Natural killer cell (primary cell): ENCODE measurements at regions not wholly inside any gene's neighbourhood (a gene's known extent, or its start where the extent isn't known, plus 50 kb on each side); places are given as distances from the start of the nearest gene placed in this dataset.

Source experiments
- ATAC-seq, 3 donors: fragments of 150-1000 bp in 2 of 3; fragments of 200-7000 bp in 1 of 3; cut with Tn5 transposase; 1 replicate in 1 of 3; 2 replicates in 2 of 3; pipeline ENCODE4 v1.10.0; 2021; ENCODE audit warnings: mild to moderate bottlenecking in 2 of 3, moderate library complexity in 2 of 3
- DNase-seq, 2 donors: peaks; one replicate each; pipeline versions ENCODE4 v3.0.0 to v3.0.0-alpha.2; 2013 to 2021; ENCODE audit warnings: mixed read lengths in 1 of 2
- H3K27ac ChIP-seq: one replicate; pipeline ENCODE4 v1.5.1; 2013; ENCODE audit warnings: mild to moderate bottlenecking, low read length
- H3K27me3 ChIP-seq: one replicate; pipeline ENCODE4 v1.6.1; 2013; ENCODE audit warnings: low read length; ENCODE audit not compliant: control insufficient read depth, insufficient read depth
- H3K36me3 ChIP-seq: one replicate; pipeline ENCODE4 v1.6.1; 2013; ENCODE audit warnings: low read length; ENCODE audit not compliant: control insufficient read depth, insufficient read depth
- H3K4me1 ChIP-seq: one replicate; pipeline ENCODE4 v1.6.1; 2013; ENCODE audit warnings: low read length; ENCODE audit not compliant: control insufficient read depth, insufficient read depth
- H3K4me3 ChIP-seq: one replicate; pipeline ENCODE4 v1.5.1; 2013; ENCODE audit warnings: low read length
- H3K9me3 ChIP-seq: one replicate; pipeline ENCODE4 v1.6.1; 2013; ENCODE audit warnings: low read length; ENCODE audit not compliant: control insufficient read depth, insufficient read depth
- H3K27ac Mint-ChIP-seq, 2 donors: one replicate each; pipeline ENCODE4 v1.8.0; 2022; ENCODE audit warnings: mild to moderate bottlenecking in 2 of 2, mixed read lengths in 2 of 2, moderate library complexity in 1 of 2
- H3K27me3 Mint-ChIP-seq, 2 donors: one replicate each; pipeline ENCODE4 v1.8.0; 2022; ENCODE audit warnings: low read depth in 2 of 2, mixed read lengths in 2 of 2
- H3K36me3 Mint-ChIP-seq: one replicate; pipeline ENCODE4 v1.8.0; 2022; ENCODE audit warnings: mixed read lengths
- H3K4me1 Mint-ChIP-seq, 2 donors: one replicate each; pipeline ENCODE4 v1.8.0; 2022; ENCODE audit warnings: mixed read lengths in 2 of 2
- H3K4me3 Mint-ChIP-seq: one replicate; pipeline ENCODE4 v1.8.0; 2022; ENCODE audit warnings: mild to moderate bottlenecking, moderate library complexity, mixed read lengths
- H3K9me3 Mint-ChIP-seq, 2 donors: one replicate each; pipeline ENCODE4 v1.8.0; 2022; ENCODE audit warnings: mixed read lengths in 2 of 2
- WGBS: methylation state at CpG from one replicate; pipeline ENCODE4 v1.1.7; 2013; ENCODE audit warnings: missing lambda C conversion rate; ENCODE audit not compliant: insufficient coverage; 5-methylcytosine and 5-hydroxymethylcytosine counted together
- intact Hi-C: fragments of 100-400 bp; cut with micrococcal nuclease; formaldehyde crosslinking; loops from one replicate; pipeline ENCODE4 v1.14.2; 2022
- TF ChIP-seq, protein P1 (sequence below): fragments of 200-600 bp; IDR thresholded peaks from one replicate; pipeline ENCODE4 v1.8.0; 2022; ENCODE audit warnings: antibody characterized with exemption

DNA sequence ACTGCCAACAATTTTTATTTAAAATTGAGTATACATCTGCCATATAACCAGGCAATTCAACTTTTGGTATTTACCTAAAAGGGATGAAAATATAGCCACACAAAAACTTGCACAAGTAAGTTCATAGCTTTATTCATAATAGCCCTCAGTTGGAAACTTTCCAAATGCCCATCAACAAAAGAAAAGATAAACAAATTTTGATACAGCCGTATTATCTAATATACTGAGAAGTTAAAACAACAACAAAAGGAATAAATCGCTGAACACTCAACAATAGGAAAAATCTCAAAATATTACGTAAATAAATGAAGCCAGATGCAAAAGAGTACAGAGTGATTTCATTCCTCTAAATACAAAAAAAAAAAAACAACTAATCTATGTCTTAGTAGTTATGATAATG lies 399.2 kb upstream of the SEMA3D start:
- Mint-ChIP-seq H3K36me3 (no peaks in the 10 kb centered on the region), H3K9me3 (peaks cover 14 to 22% of the 10 kb centered on the region in 2 donors), H3K4me3 (no peak overlapping the region), H3K27me3 (no peaks in the 10 kb centered on the region), H3K27ac (no peak overlapping the region), H3K4me1 (no peaks in the 10 kb centered on the region)
- H3K4me3 ChIP-seq, result no peak overlapping the region
- no peaks in the 10 kb centered on the region for H3K27me3 ChIP-seq
- TF ChIP-seq, protein P1, sequence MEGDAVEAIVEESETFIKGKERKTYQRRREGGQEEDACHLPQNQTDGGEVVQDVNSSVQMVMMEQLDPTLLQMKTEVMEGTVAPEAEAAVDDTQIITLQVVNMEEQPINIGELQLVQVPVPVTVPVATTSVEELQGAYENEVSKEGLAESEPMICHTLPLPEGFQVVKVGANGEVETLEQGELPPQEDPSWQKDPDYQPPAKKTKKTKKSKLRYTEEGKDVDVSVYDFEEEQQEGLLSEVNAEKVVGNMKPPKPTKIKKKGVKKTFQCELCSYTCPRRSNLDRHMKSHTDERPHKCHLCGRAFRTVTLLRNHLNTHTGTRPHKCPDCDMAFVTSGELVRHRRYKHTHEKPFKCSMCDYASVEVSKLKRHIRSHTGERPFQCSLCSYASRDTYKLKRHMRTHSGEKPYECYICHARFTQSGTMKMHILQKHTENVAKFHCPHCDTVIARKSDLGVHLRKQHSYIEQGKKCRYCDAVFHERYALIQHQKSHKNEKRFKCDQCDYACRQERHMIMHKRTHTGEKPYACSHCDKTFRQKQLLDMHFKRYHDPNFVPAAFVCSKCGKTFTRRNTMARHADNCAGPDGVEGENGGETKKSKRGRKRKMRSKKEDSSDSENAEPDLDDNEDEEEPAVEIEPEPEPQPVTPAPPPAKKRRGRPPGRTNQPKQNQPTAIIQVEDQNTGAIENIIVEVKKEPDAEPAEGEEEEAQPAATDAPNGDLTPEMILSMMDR, result no peak
- DNase-seq (no peak), ATAC-seq (no peak)
- H3K36me3 ChIP-seq, result no peaks in the 10 kb centered on the region
- intact Hi-C loops, result no loop called here
- H3K4me1 ChIP-seq, result no peaks in the 10 kb centered on the region
- no peak overlapping the region for H3K27ac ChIP-seq
- no CpG with 5 or more reads among the region's 3 CpGs for WGBS
- H3K9me3 ChIP-seq, result no peaks in the 10 kb centered on the region

DNA sequence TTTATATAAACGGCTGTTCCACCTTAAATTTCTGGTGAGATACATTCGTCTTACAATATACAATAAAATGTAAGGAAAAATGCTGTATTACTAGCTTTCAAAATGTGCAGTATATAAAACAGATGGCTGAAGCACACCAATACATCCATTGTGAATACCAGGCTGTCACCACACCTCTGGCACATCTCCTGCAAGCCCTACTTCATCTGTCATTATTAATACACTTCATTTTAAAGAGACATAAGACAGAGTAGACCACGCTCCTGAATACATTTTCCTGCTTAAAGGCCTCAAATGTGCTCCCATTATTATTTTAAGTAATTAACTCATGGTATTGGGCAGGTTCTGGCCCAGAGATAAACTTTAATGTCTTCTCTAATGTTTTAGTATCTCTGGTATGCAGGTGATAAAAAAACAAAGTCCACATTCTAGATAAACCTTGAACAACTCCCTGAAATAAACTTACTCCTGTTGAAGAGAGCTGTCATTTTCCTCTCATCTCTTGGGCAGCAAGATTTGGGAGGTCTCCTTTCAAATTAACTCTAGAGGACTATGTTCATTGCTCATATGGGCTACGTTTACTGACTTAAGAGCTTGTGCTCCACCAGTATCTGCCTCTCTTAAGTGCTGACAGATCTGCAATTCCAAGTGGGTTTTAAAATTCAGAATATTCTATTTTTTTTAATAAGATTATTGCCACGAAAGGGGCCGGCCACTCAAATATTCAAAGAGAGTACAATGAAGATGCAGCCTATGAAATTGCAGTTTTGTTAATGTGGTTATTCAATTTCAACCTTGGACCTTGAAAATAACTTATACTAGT lies 396.5 kb upstream of the SEMA3D start:
- no peaks in the 10 kb centered on the region for H3K9me3 ChIP-seq
- H3K4me1 ChIP-seq, result no peaks in the 10 kb centered on the region
- no peak overlapping the region for H3K27ac Mint-ChIP-seq
- H3K27me3 ChIP-seq, result no peaks in the 10 kb centered on the region
- no peak overlapping the region for H3K27ac ChIP-seq
- H3K36me3 Mint-ChIP-seq, result no peaks in the 10 kb centered on the region
- no peaks in the 10 kb centered on the region for H3K36me3 ChIP-seq
- no peak overlapping the region for H3K4me3 Mint-ChIP-seq
- TF ChIP-seq, protein P1, result no peak
- DNase-seq (no peak), ATAC-seq (no peak)
- H3K4me3 ChIP-seq, result no peak overlapping the region
- intact Hi-C loops, result no loop called here
- H3K9me3 Mint-ChIP-seq, result peaks cover 11 to 19% of the 10 kb centered on the region in 2 donors
- no peaks in the 10 kb centered on the region for H3K27me3 Mint-ChIP-seq
- 78% methylated on average over 5 of the region's 6 CpGs for WGBS
- H3K4me1 Mint-ChIP-seq, result no peaks in the 10 kb centered on the region

DNA sequence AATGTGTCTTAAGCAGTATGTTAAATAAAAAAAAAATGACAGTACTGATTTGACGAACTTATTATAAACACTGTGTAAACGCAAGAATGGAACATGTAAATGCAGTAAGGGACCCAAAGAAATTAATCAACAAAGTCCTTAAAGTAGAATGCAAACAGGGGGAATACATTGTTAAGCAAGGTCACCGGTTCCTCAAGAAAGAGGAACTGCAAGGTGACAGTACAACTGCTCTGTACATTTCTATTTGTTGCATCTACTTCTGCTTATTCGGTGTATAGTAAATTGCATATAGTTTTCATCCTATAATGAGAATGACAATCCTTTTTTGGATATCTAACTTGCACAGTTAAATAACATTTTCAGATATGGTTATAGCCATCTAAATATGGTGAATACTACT lies 387.0 kb upstream of the SEMA3D start:
- Histone ChIP-seq H3K4me1 (no peaks in the 10 kb centered on the region), H3K9me3 (no peaks in the 10 kb centered on the region), H3K36me3 (no peaks in the 10 kb centered on the region), H3K4me3 (no peak overlapping the region), H3K27ac (no peak overlapping the region), H3K27me3 (no peaks in the 10 kb centered on the region)
- 45% methylated on average over 3 of the region's 4 CpGs for WGBS
- Mint-ChIP-seq H3K4me1 (no peaks in the 10 kb centered on the region), H3K27ac (no peak overlapping the region), H3K36me3 (no peaks in the 10 kb centered on the region), H3K27me3 (no peaks in the 10 kb centered on the region), H3K9me3 (peaks cover 11% of the 10 kb centered on the region in 2 donors), H3K4me3 (no peak overlapping the region)
- intact Hi-C loops, result no loop called here
- ATAC-seq (no peak), DNase-seq (no peak)
- TF ChIP-seq, protein P1, result no peak

DNA sequence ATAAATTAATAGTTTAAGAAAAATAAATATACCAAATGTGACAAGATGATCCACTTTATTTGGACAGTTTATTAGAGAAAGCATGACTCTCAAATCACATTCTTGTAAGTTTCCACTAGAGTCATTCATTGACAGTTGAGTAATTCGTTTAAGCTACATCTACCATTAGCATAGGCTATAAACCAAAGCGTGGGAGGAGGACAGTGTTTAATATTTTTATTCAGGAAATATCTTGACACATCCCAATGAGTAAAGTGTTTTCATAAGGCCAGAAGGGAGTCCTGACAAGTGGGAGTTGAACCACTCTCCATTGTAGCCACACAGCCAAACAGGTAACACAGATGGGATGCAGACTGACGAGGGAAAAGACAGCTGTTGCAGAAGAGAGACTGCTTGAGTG lies 386.5 kb upstream of the SEMA3D start:
- no peaks in the 10 kb centered on the region for H3K36me3 Mint-ChIP-seq
- TF ChIP-seq, protein P1, result no peak
- Histone ChIP-seq H3K9me3 (no peaks in the 10 kb centered on the region), H3K4me3 (no peak overlapping the region), H3K4me1 (no peaks in the 10 kb centered on the region), H3K27ac (no peak overlapping the region), H3K27me3 (no peaks in the 10 kb centered on the region), H3K36me3 (no peaks in the 10 kb centered on the region)
- no peaks in the 10 kb centered on the region for H3K4me1 Mint-ChIP-seq
- peaks cover 11% of the 10 kb centered on the region in 2 donors for H3K9me3 Mint-ChIP-seq
- intact Hi-C loops, result no loop called here
- H3K4me3 Mint-ChIP-seq, result no peak overlapping the region
- no peaks in the 10 kb centered on the region for H3K27me3 Mint-ChIP-seq
- WGBS, result no CpG with 5 or more reads among the region's 3 CpGs
- H3K27ac Mint-ChIP-seq, result no peak overlapping the region
- ATAC-seq, result no peak
- DNase-seq, result no peak
